H1 (cell line): ENCODE measurements at regions not wholly inside any gene's neighbourhood (a gene's known extent, or its start where the extent isn't known, plus 50 kb on each side); places are given as distances from the start of the nearest gene placed in this dataset.

Experiments
- CTCF ChIA-PET: fragments of 300-600 bp; sonication (Branson Sonifier 250); formaldehyde crosslinking; loops from one replicate; lab custom pipeline; 2021; ENCODE audit not compliant: partially characterized antibody; lab: Charles Lee
- POLR2A ChIA-PET: fragments of 300-600 bp; sonication (Branson Sonifier 250); formaldehyde crosslinking; loops from one replicate; lab custom pipeline; 2021; ENCODE audit warnings: inconsistent platforms; ENCODE audit not compliant: partially characterized antibody; lab: Charles Lee
- DNase-seq, 2 experiments: peaks; one replicate each; pipeline versions ENCODE4 v3.0.0 to v3.0.0-alpha.2; 2010 to 2022; ENCODE audit warnings: low spot score in 2 of 2, low read depth in 1 of 2, mixed read lengths in 1 of 2
- FAIRE-seq: peaks from 2 replicates; lab custom pipeline; 2011; peaks lifted over from hg19 to GRCh38; lab: Jason Lieb, UNC
- H2AFZ ChIP-seq: 2 replicates; pipeline ENCODE4 v1.8.1; 2012; ENCODE audit warnings: low read length, inconsistent platforms
- H2AK5ac ChIP-seq: 2 replicates; pipeline ENCODE4 v1.6.1; 2013; ENCODE audit warnings: low read depth, low read length
- H2BK120ac ChIP-seq: replicated peaks from 2 replicates; pipeline ENCODE3; 2013; ENCODE audit warnings: low read depth, low read length, inconsistent platforms
- H2BK12ac ChIP-seq: 2 replicates; pipeline ENCODE4 v1.6.1; 2013; ENCODE audit warnings: low read depth, low read length
- H2BK15ac ChIP-seq: 2 replicates; pipeline ENCODE4 v1.6.1; 2013; ENCODE audit warnings: low read length
- H2BK20ac ChIP-seq: 2 replicates; pipeline ENCODE4 v1.6.1; 2013; ENCODE audit warnings: low read length
- H2BK5ac ChIP-seq: 2 replicates; pipeline ENCODE4 v1.6.1; 2013; ENCODE audit warnings: low read depth, low read length
- H3K14ac ChIP-seq: 2 replicates; pipeline ENCODE4 v1.6.1; 2013; ENCODE audit warnings: inconsistent platforms; ENCODE audit not compliant: insufficient read length
- H3K18ac ChIP-seq: 2 replicates; pipeline ENCODE4 v1.6.1; 2013; ENCODE audit warnings: low read length; ENCODE audit errors: extremely low read depth
- H3K23ac ChIP-seq: 2 replicates; pipeline ENCODE4 v1.6.1; 2013; ENCODE audit warnings: inconsistent platforms; ENCODE audit not compliant: insufficient read length
- H3K23me2 ChIP-seq: 2 replicates; pipeline ENCODE4 v1.6.1; 2013; ENCODE audit warnings: low read depth, low read length
- H3K27ac ChIP-seq: 2 replicates; pipeline ENCODE4 v1.6.1; 2011; ENCODE audit warnings: low read depth, low read length, inconsistent platforms
- H3K27me3 ChIP-seq, 4 experiments: replicated peaks in 1 of 4; 1 replicate in 1 of 4; 2 replicates in 3 of 4; pipeline versions ENCODE4 v1.6.1 to v1.8.1; 2011 to 2013; ENCODE audit warnings: low read length in 3 of 4, mild to moderate bottlenecking in 3 of 4, inconsistent platforms in 2 of 4, mixed read lengths in 2 of 4, moderate library complexity in 1 of 4; ENCODE audit not compliant: control insufficient read depth in 3 of 4, insufficient read depth in 3 of 4; ENCODE audit errors: extremely low read depth in 1 of 4
- H3K36me3 ChIP-seq, 4 experiments: 2 replicates each; pipeline versions ENCODE4 v1.6.1 to v1.8.1; 2011 to 2013; ENCODE audit warnings: mild to moderate bottlenecking in 4 of 4, low read length in 3 of 4, moderate library complexity in 2 of 4, control low read depth in 1 of 4, inconsistent platforms in 1 of 4; ENCODE audit not compliant: insufficient read depth in 4 of 4, control insufficient read depth in 2 of 4
- H3K4ac ChIP-seq: replicated peaks from 2 replicates; pipeline ENCODE3; 2013; ENCODE audit warnings: low read length, low read depth, mixed read lengths, inconsistent platforms; ENCODE audit not compliant: insufficient read length
- H3K4me1 ChIP-seq, 4 experiments: replicated peaks in 1 of 4; 1 replicate in 1 of 4; 2 replicates in 3 of 4; pipeline versions ENCODE4 v1.6.1 to v1.8.1; 2011 to 2013; ENCODE audit warnings: low read length in 3 of 4, inconsistent platforms in 2 of 4, mixed read lengths in 1 of 4; ENCODE audit not compliant: insufficient read depth in 4 of 4, control insufficient read depth in 3 of 4
- H3K4me2 ChIP-seq, 2 experiments: 2 replicates each; pipeline versions ENCODE4 v1.6.1 to v1.8.1; 2011 to 2013; ENCODE audit warnings: low read depth in 2 of 2, low read length in 2 of 2, control low read depth in 1 of 2, inconsistent platforms in 1 of 2, mild to moderate bottlenecking in 1 of 2; ENCODE audit not compliant: insufficient read depth in 1 of 2
- H3K4me3 ChIP-seq, 4 experiments: fragments of 200-600, 300-600 bp in 1 of 4; sonication (generic), shearing (Covaris generic), sonication (Bioruptor Twin) in 1 of 4; 2 replicates each; pipeline versions ENCODE4 v1.5.1 to v1.8.1; 2011 to 2016; ENCODE audit warnings: low read length in 4 of 4, low read depth in 3 of 4, control low read depth in 2 of 4, inconsistent platforms in 2 of 4, mild to moderate bottlenecking in 2 of 4, mixed read lengths in 1 of 4, moderate library complexity in 1 of 4; ENCODE audit not compliant: insufficient read depth in 2 of 4; ENCODE audit errors: extremely low read depth in 1 of 4
- H3K56ac ChIP-seq: replicated peaks from 2 replicates; pipeline ENCODE3; 2013; ENCODE audit warnings: low read depth, mild to moderate bottlenecking, mixed read lengths, low read length, inconsistent platforms; ENCODE audit not compliant: insufficient read length
- H3K79me1 ChIP-seq: 2 replicates; pipeline ENCODE4 v1.6.1; 2013; ENCODE audit warnings: low read depth, low read length, control low read depth
- H3K79me2 ChIP-seq, 2 experiments: 2 replicates each; pipeline versions ENCODE4 v1.6.1 to v1.8.1; 2012 to 2013; ENCODE audit warnings: low read length in 2 of 2, mild to moderate bottlenecking in 2 of 2, inconsistent platforms in 1 of 2; ENCODE audit not compliant: insufficient read depth in 2 of 2, control insufficient read depth in 1 of 2
- H3K9ac ChIP-seq, 4 experiments: replicated peaks in 1 of 4; 1 replicate in 1 of 4; 2 replicates in 3 of 4; pipeline versions ENCODE4 v1.6.1 to v1.8.1; 2011 to 2013; ENCODE audit warnings: low read depth in 3 of 4, low read length in 3 of 4, control low read depth in 2 of 4, mild to moderate bottlenecking in 2 of 4, moderate library complexity in 2 of 4, inconsistent platforms in 1 of 4; ENCODE audit errors: extremely low read depth in 1 of 4
- H3K9me3 ChIP-seq, 2 experiments: 2 replicates each; pipeline versions ENCODE4 v1.6.1 to v1.8.1; 2012 to 2013; ENCODE audit warnings: mild to moderate bottlenecking in 2 of 2, moderate library complexity in 2 of 2, control low read depth in 1 of 2, inconsistent platforms in 1 of 2, low read depth in 1 of 2, low read length in 1 of 2, mixed read lengths in 1 of 2; ENCODE audit not compliant: insufficient read depth in 2 of 2
- H4K20me1 ChIP-seq, 2 experiments: replicated peaks in 1 of 2; 2 replicates each; pipeline versions ENCODE3 to v1.8.1; 2011 to 2013; ENCODE audit warnings: inconsistent platforms in 2 of 2, low read length in 2 of 2, mild to moderate bottlenecking in 1 of 2; ENCODE audit not compliant: insufficient read depth in 2 of 2, control insufficient read depth in 1 of 2
- H4K5ac ChIP-seq: 2 replicates; pipeline ENCODE4 v1.6.1; 2013; ENCODE audit warnings: low read length, low read depth, mixed read lengths, inconsistent platforms; ENCODE audit not compliant: insufficient read length
- H4K8ac ChIP-seq: 2 replicates; pipeline ENCODE4 v1.8.0; 2013; ENCODE audit warnings: mild to moderate bottlenecking, moderate library complexity, low read length, inconsistent platforms; ENCODE audit not compliant: insufficient read depth; ENCODE audit errors: extremely low read depth
- H4K91ac ChIP-seq: replicated peaks from 2 replicates; pipeline ENCODE3; 2013; ENCODE audit warnings: low read length, mixed read lengths, inconsistent platforms; ENCODE audit not compliant: insufficient read length
- GTF2F1 ChIP-seq: IDR thresholded peaks from 2 replicates; pipeline ENCODE4 v1.6.1; 2012; ENCODE audit warnings: low read depth, low read length, improper control_type of control experiment, borderline replicate concordance
- WGBS, 2 experiments: shearing (Covaris generic) in 1 of 2; methylation state at CpG; one replicate each; pipeline versions ENCODE4 v1.1.6 to v1.1.7; 2013 to 2015; ENCODE audit warnings: low lambda C conversion rate in 2 of 2, mixed read lengths in 2 of 2, inconsistent platforms in 1 of 2, low coverage in 1 of 2, missing lambda C conversion rate in 1 of 2; ENCODE audit not compliant: insufficient replicate concordance in 2 of 2, insufficient coverage in 1 of 2, insufficient read length in 1 of 2; ENCODE audit errors: extremely low coverage in 1 of 2, missing lambda C conversion rate in 1 of 2; 5-methylcytosine and 5-hydroxymethylcytosine counted together
- TF ChIP-seq, protein P1 (sequence below): IDR thresholded peaks from 2 replicates; pipeline ENCODE4 v1.6.1; 2011; ENCODE audit warnings: low read length, improper control_type of control experiment

DNA sequence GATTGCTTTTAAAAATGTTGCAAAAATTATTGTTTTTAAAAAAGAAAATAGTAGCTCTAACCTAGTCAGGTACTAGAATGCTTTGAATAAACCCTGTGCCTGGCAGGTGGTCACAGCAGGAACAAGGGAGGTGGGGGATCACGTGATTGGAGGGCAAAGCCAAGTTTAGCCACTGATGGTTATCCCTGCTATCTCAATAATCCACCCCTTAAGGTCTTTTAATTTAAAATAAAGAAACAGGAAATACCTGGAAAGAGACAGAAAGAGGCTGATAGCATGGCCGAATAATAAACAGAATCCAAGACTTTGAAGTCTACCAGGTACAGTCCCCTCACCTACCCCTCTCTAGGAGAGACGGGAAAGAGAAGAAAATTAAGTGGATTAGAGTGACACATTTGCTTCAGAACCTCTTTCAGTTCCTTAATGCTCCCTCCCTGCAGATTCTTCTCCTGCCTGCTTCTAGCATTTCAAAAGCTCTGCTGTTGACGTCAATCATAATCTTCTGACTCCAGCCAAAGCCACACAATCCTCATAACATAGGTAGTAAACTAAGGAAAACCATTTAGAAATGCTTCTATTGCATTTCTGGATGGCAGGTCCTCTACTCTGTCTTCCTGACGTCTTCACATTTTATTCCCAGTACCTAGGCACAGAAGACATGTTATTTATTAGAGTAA, 303.4 kb upstream of the MME start:
- H3K36me3 ChIP-seq = no peaks in the 10 kb centered on the region

More for the DNA sequence above, 303.4 kb upstream of the MME start:
- no peaks in the 10 kb centered on the region for H3K27me3 ChIP-seq
- H3K9ac ChIP-seq = no peak overlapping the region
- H2BK20ac ChIP-seq = no peak overlapping the region; the same call in 1 of the 2 replicates
- H2BK120ac ChIP-seq = no peak overlapping the region
- no peak overlapping the region for H4K5ac ChIP-seq
- H3K18ac ChIP-seq = no peak overlapping the region
- H4K8ac ChIP-seq = no peak overlapping the region
- H2BK15ac ChIP-seq = no peak overlapping the region
- H3K9me3 ChIP-seq = no peaks in the 10 kb centered on the region
- H3K23ac ChIP-seq = no peak overlapping the region
- H3K27ac ChIP-seq = no peak overlapping the region
- 58% methylated on average over 5 of the region's 5 CpGs; no CpG with 5 or more reads in 1 of the 2 experiments for WGBS, 2 experiments
- H2AFZ ChIP-seq = no peak overlapping the region
- H2AK5ac ChIP-seq = no peak overlapping the region
- H4K20me1 ChIP-seq = no peaks in the 10 kb centered on the region
- FAIRE-seq (no peak), DNase-seq (no peak)
- ChIA-PET POLR2A (no interaction called here), CTCF (interaction anchor here (0.6 to 2.3 kb wide), 2 partner anchors 9 to 61 kb away, joined by 3 to 7 read pairs; no protein-coding TSS in a partner anchor)
- H3K4me1 ChIP-seq = peaks cover 0 to 5% (median 2%) of the 10 kb centered on the region in 4 experiments; a peak in 1 of 7 replicates
- TF ChIP-seq, protein P1, sequence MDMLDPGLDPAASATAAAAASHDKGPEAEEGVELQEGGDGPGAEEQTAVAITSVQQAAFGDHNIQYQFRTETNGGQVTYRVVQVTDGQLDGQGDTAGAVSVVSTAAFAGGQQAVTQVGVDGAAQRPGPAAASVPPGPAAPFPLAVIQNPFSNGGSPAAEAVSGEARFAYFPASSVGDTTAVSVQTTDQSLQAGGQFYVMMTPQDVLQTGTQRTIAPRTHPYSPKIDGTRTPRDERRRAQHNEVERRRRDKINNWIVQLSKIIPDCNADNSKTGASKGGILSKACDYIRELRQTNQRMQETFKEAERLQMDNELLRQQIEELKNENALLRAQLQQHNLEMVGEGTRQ = peak; percentile 50; the same call in 1 of the 2 replicates
- TF ChIP-seq GTF2F1 = no peak
- H3K4me2 ChIP-seq = peak overlapping the region in 1 of 2 experiments; percentile 46; a peak in 2 of 4 replicates
- H2BK12ac ChIP-seq = no peak overlapping the region
- no peak overlapping the region for H4K91ac ChIP-seq
- H3K23me2 ChIP-seq = no peaks in the 10 kb centered on the region
- no peaks in the 10 kb centered on the region for H3K79me1 ChIP-seq
- no peaks in the 10 kb centered on the region for H3K79me2 ChIP-seq
- no peak overlapping the region for H3K4ac ChIP-seq
- no peak overlapping the region for H2BK5ac ChIP-seq
- no peak overlapping the region for H3K56ac ChIP-seq
- 0 out of 8 replicates have a peak overlapping the region, but pooled peaks of 1 of the 4 experiments have one; percentile 13 for H3K4me3 ChIP-seq
- H3K14ac ChIP-seq = no peak overlapping the region
